GM12872 (cell line): ENCODE measurements at regions not wholly inside any gene's neighbourhood (a gene's known extent, or its start where the extent isn't known, plus 50 kb on each side); places are given as distances from the start of the nearest gene placed in this dataset.

ENCODE experiments used
- TF ChIP-seq, protein P1 (sequence below): IDR thresholded peaks from 3 replicates; pipeline ENCODE4 v1.5.1; 2011; ENCODE audit warnings: low read depth, mild to moderate bottlenecking, low read length, moderate library complexity; ENCODE audit not compliant: insufficient read depth

DNA sequence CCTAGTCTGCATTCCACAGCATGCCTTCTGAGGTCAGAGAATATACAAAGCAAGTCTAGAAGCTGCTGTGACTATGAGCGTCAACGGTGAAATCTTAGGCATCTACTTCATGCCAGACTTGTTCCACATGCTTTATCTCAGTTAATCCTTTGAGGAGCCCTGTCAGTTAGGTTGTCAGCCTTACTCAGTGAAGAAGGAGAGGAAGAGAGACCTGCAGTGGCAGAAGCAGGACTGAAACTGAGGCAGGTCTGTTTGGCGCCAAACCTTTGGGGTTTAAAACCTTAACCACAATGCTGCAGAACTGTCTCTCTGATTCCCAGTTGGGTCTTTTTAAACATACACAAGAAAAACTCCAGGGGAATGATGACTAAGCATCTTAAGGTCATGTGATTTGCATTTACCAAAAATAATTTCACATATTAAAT, 139.0 kb upstream of the LIPC start:
- TF ChIP-seq, protein P1, sequence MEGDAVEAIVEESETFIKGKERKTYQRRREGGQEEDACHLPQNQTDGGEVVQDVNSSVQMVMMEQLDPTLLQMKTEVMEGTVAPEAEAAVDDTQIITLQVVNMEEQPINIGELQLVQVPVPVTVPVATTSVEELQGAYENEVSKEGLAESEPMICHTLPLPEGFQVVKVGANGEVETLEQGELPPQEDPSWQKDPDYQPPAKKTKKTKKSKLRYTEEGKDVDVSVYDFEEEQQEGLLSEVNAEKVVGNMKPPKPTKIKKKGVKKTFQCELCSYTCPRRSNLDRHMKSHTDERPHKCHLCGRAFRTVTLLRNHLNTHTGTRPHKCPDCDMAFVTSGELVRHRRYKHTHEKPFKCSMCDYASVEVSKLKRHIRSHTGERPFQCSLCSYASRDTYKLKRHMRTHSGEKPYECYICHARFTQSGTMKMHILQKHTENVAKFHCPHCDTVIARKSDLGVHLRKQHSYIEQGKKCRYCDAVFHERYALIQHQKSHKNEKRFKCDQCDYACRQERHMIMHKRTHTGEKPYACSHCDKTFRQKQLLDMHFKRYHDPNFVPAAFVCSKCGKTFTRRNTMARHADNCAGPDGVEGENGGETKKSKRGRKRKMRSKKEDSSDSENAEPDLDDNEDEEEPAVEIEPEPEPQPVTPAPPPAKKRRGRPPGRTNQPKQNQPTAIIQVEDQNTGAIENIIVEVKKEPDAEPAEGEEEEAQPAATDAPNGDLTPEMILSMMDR, result no peak

DNA sequence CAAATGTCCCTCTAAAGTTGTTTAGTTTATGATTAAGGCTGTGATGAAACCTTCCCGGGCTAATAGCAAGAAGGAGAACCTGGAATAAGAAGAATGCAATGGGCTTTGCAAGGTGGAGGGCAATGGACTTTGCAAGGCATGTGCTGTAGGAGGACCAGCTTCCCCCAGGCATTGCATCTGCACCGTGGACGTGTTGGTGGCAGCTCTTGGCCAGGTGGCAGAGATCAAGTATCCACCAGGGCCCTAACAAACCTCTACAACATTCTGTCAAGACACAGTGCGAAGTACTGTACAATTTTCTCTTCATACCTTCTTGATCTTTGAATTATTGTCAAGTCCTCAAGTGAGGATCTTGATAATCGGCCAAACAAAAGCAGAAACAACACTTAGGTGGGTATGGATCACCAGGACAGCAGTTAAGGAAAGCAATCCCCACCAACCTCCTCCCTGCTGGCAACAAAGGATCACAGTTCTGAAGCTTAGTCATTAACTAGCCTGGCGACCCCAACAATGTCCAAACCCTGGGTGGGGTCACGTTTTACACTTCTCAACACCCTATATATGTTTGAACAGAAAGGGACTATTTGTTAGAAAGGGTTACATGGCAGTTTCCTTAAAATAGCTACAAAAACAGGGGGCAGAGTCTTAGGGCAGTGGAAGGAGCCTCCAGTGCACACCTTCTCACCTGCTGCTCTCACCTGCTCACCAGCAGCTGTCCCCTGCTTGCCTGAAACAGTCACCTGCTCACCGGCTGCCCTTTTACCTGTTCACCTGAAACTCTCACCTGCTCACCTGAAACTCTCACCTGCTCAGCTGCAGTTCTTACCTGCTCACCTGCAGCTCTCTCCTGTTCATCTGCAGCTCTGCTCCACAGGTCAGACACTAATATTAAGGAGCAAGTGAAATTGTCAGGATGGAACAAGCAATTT, 137.9 kb upstream of the LIPC start:
- TF ChIP-seq, protein P1, result no peak

DNA sequence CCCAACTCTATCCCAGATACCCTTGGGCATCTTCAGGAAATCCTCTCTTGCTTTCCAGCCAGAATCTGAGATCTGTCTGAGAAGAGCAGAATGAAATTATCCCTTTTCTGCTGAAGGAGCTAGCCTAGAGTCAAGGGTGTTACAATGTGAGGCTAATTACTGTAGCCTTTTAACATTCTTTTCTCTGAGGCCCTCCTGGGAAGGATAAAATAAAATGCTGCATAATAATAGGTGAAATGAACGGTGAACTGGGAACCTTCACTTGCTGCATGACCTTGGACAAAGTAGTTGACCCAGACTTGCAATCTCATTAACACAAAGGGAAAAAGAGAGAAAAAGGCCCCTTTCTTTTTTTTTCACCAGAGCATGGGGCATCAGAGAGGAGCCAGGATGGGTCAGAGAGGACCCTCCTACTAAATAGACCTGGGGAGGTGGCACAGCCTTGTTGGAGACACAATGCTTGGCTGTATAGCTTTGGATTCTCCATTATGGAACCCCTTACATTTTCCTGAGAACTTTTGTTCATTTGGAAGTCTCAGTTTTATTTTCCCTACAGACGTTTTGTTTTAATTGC, 137.0 kb upstream of the LIPC start:
- TF ChIP-seq, protein P1, result no peak

DNA sequence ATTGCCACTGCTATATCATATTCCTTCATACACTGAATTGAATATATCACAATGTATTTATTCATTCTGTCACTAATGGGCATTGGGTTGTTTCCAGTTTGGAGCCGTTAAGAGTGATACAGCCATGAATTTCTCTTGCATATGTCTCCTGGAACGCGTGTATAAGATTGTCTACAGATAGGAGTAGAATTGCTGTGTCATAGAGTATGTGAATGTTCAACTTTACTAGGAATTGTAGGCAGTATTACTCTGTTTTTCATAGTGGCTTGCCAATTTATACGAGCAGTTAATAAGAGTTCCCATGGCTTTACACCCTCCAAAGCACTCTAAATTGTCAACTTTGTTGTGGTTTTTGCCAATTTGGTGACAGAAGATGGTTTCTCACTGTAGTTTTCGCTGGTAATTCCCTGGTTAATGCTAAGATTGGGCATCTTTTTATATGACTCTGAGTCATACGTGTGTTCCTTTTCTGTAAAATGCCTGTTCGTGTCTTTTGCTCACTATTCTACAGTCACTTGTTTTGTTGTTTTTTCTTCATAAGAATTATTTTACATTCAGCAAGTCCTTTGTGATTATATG, 136.1 kb upstream of the LIPC start:
- TF ChIP-seq, protein P1, result no peak

DNA sequence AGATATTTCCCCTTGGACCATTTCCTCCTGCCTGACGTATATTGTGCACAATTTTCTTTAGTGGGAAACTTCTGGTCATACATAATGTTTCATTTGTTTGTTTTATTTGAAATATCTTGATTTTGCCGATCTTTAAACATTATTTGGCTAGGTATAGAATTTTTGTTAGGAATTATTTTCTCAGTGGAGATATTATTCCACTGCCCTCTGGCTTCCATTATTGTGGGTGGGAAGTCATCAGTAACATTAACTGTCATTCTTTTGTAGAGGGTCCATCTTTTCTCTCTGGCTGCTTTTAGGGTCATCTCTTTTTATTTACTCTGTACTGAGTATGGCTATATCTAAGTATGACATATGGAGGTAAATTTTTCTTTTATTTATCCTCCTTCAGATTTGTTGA, 135.5 kb upstream of the LIPC start:
- TF ChIP-seq, protein P1, result no peak

DNA sequence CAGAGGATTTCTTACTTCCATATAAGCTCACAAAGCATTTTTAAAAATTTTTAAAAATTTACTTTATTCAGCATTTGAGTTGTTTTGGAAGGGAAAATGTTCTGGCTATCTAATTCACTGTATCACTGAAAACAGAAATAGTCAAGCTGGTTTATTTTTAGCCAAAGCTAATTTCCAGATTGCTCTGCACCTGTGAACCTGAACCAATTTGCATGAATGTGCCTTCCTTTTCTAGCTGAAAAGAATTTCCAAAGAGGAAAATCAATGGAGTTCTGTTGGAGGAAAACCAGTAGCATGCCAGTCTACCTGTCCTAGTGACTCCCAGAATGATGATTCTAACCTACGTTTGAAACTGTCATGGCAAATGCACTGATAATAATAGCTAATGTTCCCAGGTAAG, 134.2 kb upstream of the LIPC start:
- TF ChIP-seq, protein P1, result no peak

DNA sequence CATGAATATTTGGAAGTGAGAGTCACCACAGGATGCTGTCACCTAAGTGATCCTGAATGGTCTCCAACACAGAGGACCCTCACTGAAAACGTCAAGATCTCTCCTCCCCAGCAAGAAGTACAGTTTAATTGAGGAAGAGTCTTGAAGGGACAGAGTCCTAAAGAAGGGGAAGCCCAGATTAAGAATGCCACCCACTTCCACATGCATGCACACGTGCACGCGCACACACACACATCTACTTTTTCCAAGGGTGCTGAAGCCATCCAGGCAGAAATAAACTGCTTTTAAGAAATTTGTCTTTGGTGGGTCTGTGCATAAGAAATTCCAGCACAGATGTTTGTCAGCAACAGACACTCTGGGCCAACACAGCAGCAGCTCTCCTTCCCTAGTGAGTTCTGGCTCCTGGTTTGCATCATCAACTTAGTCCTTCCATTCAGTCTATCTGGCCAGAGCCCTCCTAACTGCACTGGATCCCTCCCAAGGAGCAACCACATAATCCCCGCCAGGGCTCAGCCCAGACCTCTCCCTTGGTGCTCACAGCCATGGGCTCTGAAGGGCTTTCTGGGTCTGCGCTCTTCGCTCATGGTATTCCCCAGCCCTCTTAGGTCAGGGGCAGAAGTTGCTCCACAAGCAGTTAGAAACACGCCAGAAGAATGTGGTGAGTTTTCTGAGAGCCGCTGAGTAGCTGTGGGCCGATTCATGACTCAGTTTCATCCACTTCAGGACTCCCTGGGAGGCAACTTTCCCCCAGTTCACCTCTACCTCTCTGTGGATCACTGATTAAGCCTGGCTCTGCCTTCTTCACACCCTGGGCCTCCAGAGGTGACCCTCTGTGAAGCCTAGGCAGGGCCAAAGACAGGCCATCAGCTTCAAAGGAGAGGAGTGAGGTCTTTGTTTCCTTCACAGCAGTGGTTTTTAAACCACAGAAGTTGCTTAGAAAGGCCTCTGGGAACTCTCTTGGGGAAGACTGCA, 132.6 kb upstream of the LIPC start:
- TF ChIP-seq, protein P1, result no peak
